22Rv1 (cell line): ENCODE measurements at regions not wholly inside any gene's neighbourhood (a gene's known extent, or its start where the extent isn't known, plus 50 kb on each side); places are given as distances from the start of the nearest gene placed in this dataset.

ENCODE experiments used
- CTCF ChIP-seq: fragments of 450-650 bp; IDR thresholded peaks from 2 replicates; pipeline ENCODE4 v1.5.1; 2017; ENCODE audit warnings: mild to moderate bottlenecking
- ZFX ChIP-seq: fragments of 450-650 bp; IDR thresholded peaks from 2 replicates; pipeline ENCODE4 v1.6.1; 2017; ENCODE audit warnings: antibody characterized with exemption, borderline replicate concordance

- TF ChIP-seq CTCF = no peak
- no peak for TF ChIP-seq ZFX
Measured at GRCh38 chr3:146375219-146375618, 94.1 kb downstream of the PLSCR2 start.
